HepG2 (cell line): ENCODE measurements at regions not wholly inside any gene's neighbourhood (a gene's known extent, or its start where the extent isn't known, plus 50 kb on each side); places are given as distances from the start of the nearest gene placed in this dataset.
A peak's percentile ranks its signal among the peaks of the same experiment; 100 is the strongest.

ENCODE experiments used
- ATAC-seq: fragments of 200-7000 bp; cut with Tn5 transposase; 3 replicates; pipeline ENCODE4 v1.9.1; 2020; ENCODE audit warnings: mild to moderate bottlenecking, moderate library complexity
- BruUV-seq: library from RNA; stranded (reverse); fragments of 400-500 nt; replicated peaks from 2 replicates; lab custom pipeline; 2021; lab: Mats Ljungman, UMichigan
- CTCF ChIA-PET: fragments of 300-600 bp; formaldehyde crosslinking; extraction: SDS; loops from one replicate; lab custom pipeline; 2021; ENCODE audit warnings: low total read pairs, inconsistent platforms, low intra/inter-chr PET ratio; lab: Yijun Ruan, JAX
- POLR2A ChIA-PET: fragments of 350-600 bp; sonication (Branson Sonifier 250); formaldehyde crosslinking; loops from one replicate; lab custom pipeline; 2020; ENCODE audit warnings: antibody characterized with exemption, inconsistent platforms; lab: Yijun Ruan, JAX
- DNase-seq: peaks from one replicate; pipeline ENCODE4 v3.0.0-alpha.2; 2015; ENCODE audit warnings: low spot score
- FAIRE-seq: peaks from 3 replicates; lab custom pipeline; 2011; peaks lifted over from hg19 to GRCh38; lab: Jason Lieb, UNC
- H2AFZ ChIP-seq: one replicate; pipeline ENCODE4 v1.6.1; 2011; ENCODE audit warnings: low read length, inconsistent platforms
- H3K27ac ChIP-seq: fragments of 300-600 bp; 3 replicates; pipeline ENCODE4 v1.8.0; 2011; ENCODE audit warnings: mixed run types, mild to moderate bottlenecking, mixed read lengths, low read length, inconsistent platforms; ENCODE audit not compliant: insufficient read depth; ENCODE audit errors: extremely low read length
- H3K27me3 ChIP-seq, 2 experiments: fragments of 200-600 bp in 1 of 2; 2 replicates in 1 of 2; 3 replicates in 1 of 2; pipeline versions ENCODE4 v1.6.0 to v1.8.0; 2011; ENCODE audit warnings: low read length in 2 of 2, mild to moderate bottlenecking in 2 of 2, moderate library complexity in 2 of 2, inconsistent platforms in 1 of 2; ENCODE audit not compliant: insufficient read depth in 2 of 2, control insufficient read depth in 1 of 2
- H3K36me3 ChIP-seq, 2 experiments: fragments of 200-600 bp in 1 of 2; replicated peaks in 1 of 2; 2 replicates in 1 of 2; 3 replicates in 1 of 2; pipeline versions ENCODE4 v1.5.1 to v1.8.0; 2011; ENCODE audit warnings: low read length in 2 of 2, inconsistent platforms in 1 of 2; ENCODE audit not compliant: insufficient read depth in 2 of 2, control insufficient read depth in 1 of 2
- H3K4me1 ChIP-seq: 2 replicates; pipeline ENCODE4 v1.5.1; 2012; ENCODE audit warnings: low read length, inconsistent platforms; ENCODE audit not compliant: insufficient read depth
- H3K4me2 ChIP-seq: 2 replicates; pipeline ENCODE4 v1.6.0; 2011; ENCODE audit warnings: low read depth, low read length, inconsistent platforms
- H3K4me3 ChIP-seq, 3 experiments: fragments of 200-600 bp in 1 of 3; sonication (generic), shearing (Covaris generic) in 1 of 3; replicated peaks in 1 of 3; 2 replicates each; pipeline ENCODE4 v1.5.1; 2011 to 2016; ENCODE audit warnings: low read length in 3 of 3, inconsistent platforms in 2 of 3, low read depth in 2 of 3, mild to moderate bottlenecking in 2 of 3, control low read depth in 1 of 3, mixed read lengths in 1 of 3; ENCODE audit not compliant: insufficient read depth in 1 of 3
- H3K79me2 ChIP-seq: one replicate; pipeline ENCODE4 v1.6.1; 2011; ENCODE audit warnings: low read length, inconsistent platforms; ENCODE audit not compliant: insufficient read depth
- H3K9ac ChIP-seq: 2 replicates; pipeline ENCODE4 v1.6.0; 2011; ENCODE audit warnings: mild to moderate bottlenecking, low read depth, low read length, inconsistent platforms; ENCODE audit not compliant: insufficient read depth
- H3K9me3 ChIP-seq: 2 replicates; pipeline ENCODE4 v1.5.1; 2012; ENCODE audit warnings: mild to moderate bottlenecking, low read length
- H4K20me1 ChIP-seq: 2 replicates; pipeline ENCODE4 v1.6.0; 2011; ENCODE audit warnings: inconsistent platforms, mild to moderate bottlenecking, low read length, moderate library complexity; ENCODE audit not compliant: insufficient read depth
- AGO1 ChIP-seq: fragments of 200-400 bp; formaldehyde crosslinking; IDR thresholded peaks from 2 replicates; pipeline ENCODE4 v1.6.1; 2017; ENCODE audit warnings: mild to moderate bottlenecking, low read depth, low read length, moderate library complexity; ENCODE audit not compliant: poor library complexity, severe bottlenecking
- ATF7 ChIP-seq, 2 experiments: fragments of 450-650 bp in 1 of 2; sonication (generic) in 1 of 2; formaldehyde crosslinking in 1 of 2; IDR thresholded peaks; 2 replicates each; pipeline versions ENCODE4 v1.4.0 to v1.6.1; 2016 to 2020; ENCODE audit warnings: antibody characterized with exemption in 1 of 2, mild to moderate bottlenecking in 1 of 2, missing genetic modification reagents in 1 of 2
- CCDC6 ChIP-seq: sonication (generic); formaldehyde crosslinking; IDR thresholded peaks from 2 replicates; pipeline ENCODE4 v1.8.1; 2022; ENCODE audit warnings: mild to moderate bottlenecking, missing genetic modification reagents, moderate library complexity
- CREB1 ChIP-seq, 2 experiments: fragments of 450-650 bp in 1 of 2; IDR thresholded peaks; 2 replicates each; pipeline ENCODE4 v1.6.1; 2016 to 2017; ENCODE audit warnings: control low read depth in 1 of 2, mild to moderate bottlenecking in 1 of 2, missing compliant biosample characterization in 1 of 2, missing genetic modification characterization in 1 of 2
- ELF1 ChIP-seq: sonication (generic); formaldehyde crosslinking; IDR thresholded peaks from 2 replicates; pipeline ENCODE4 v1.4.0; 2020; ENCODE audit warnings: missing genetic modification reagents
- FIP1L1 ChIP-seq: fragments of 200-400 bp; formaldehyde crosslinking; IDR thresholded peaks from 2 replicates; pipeline ENCODE4 v1.6.1; 2018; ENCODE audit warnings: low read depth, mild to moderate bottlenecking, low read length, moderate library complexity, borderline replicate concordance; ENCODE audit not compliant: insufficient read depth
- GMEB2 ChIP-seq: IDR thresholded peaks from 2 replicates; pipeline ENCODE4 v1.6.1; 2016; ENCODE audit warnings: missing biosample characterization, missing genetic modification reagents, low read depth
- HDAC2 ChIP-seq: sonication (generic); formaldehyde crosslinking; IDR thresholded peaks from 2 replicates; pipeline ENCODE4 v1.4.0; 2020; ENCODE audit warnings: missing genetic modification reagents
- NFIB ChIP-seq: sonication (generic); formaldehyde crosslinking; IDR thresholded peaks from 2 replicates; pipeline ENCODE4 v1.9.0; 2021; ENCODE audit warnings: missing genetic modification reagents, mild to moderate bottlenecking, borderline replicate concordance
- RXRA ChIP-seq: sonication (generic); formaldehyde crosslinking; IDR thresholded peaks from 2 replicates; pipeline ENCODE4 v1.5.1; 2020; ENCODE audit warnings: missing genetic modification reagents
- ZNF564 ChIP-seq: sonication (generic); formaldehyde crosslinking; IDR thresholded peaks from 2 replicates; pipeline ENCODE4 v1.8.1; 2023; ENCODE audit warnings: mild to moderate bottlenecking, missing genetic modification reagents
- ZSCAN12 ChIP-seq: sonication (generic); formaldehyde crosslinking; IDR thresholded peaks from 2 replicates; pipeline ENCODE4 v1.9.0; 2021; ENCODE audit warnings: mild to moderate bottlenecking, missing genetic modification reagents
- WGBS: methylation state at CpG from one replicate; pipeline ENCODE4 v1.1.6; 2017; ENCODE audit warnings: low lambda C conversion rate; 5-methylcytosine and 5-hydroxymethylcytosine counted together
- in situ Hi-C: cut with HindIII; loops from 2 replicates; pipeline ENCODE4 v1.10.0; 2017; ENCODE audit warnings: low pct_unique_long_range_greater_than_20kb; ENCODE audit not compliant: extremely low pct_ligation_motif_present
- intact Hi-C: fragments of 100-400 bp; cut with micrococcal nuclease; formaldehyde crosslinking; loops from one replicate; pipeline ENCODE4 v1.10.0; 2022; ENCODE audit not compliant: unreplicated experiment

- TF ChIP-seq NFIB: no peak
- TF ChIP-seq RXRA (CRISPR knock-in tag): no peak
- TF ChIP-seq ZSCAN12 (CRISPR knock-in tag): no peak
- TF ChIP-seq AGO1: no peak
- TF ChIP-seq, all 625 proteins: peak for 0
Observed at GRCh38 chrX:33721927-33722326, 410.2 kb downstream of the FAM47A start (continued).

- FAIRE-seq: no peak
- Histone ChIP-seq H3K9me3 (peaks cover 10% of the 10 kb centered on the region), H3K27ac (no peak overlapping the region), H3K27me3 (no peaks in the 10 kb centered on the region), H3K4me1 (no peaks in the 10 kb centered on the region), H3K79me2 (no peaks in the 10 kb centered on the region), H3K36me3 (no peaks in the 10 kb centered on the region), H3K9ac (no peak overlapping the region), H4K20me1 (no peaks in the 10 kb centered on the region), H2AFZ (no peak overlapping the region), H3K4me2 (no peak overlapping the region), H3K4me3 (no peak overlapping the region)
- in situ Hi-C loops (no loop called here), intact Hi-C loops (no loop called here)
- no TSS peak for BruUV-seq
- TF ChIP-seq CREB1 (IDR thresholded peaks at IDR 0.05) (peak; percentile 83), CREB1 (CRISPR knock-in tag; IDR thresholded peaks at IDR 0.05) (no peak), CCDC6 (CRISPR knock-in tag) (no peak), ELF1 (CRISPR knock-in tag) (no peak), ATF7 (IDR thresholded peaks at IDR 0.05) (peak; percentile 95), ATF7 (CRISPR knock-in tag; IDR thresholded peaks at IDR 0.05) (no peak), ZNF564 (CRISPR knock-in tag) (no peak), FIP1L1 (no peak), GMEB2 (CRISPR knock-in tag) (no peak), HDAC2 (no peak)
- no peak for DNase-seq
- ChIA-PET POLR2A (no interaction called here), CTCF (no interaction called here)
- 0% methylated on average over 1 of the region's 1 CpG for WGBS
- ATAC-seq: no peak
Observed at GRCh38 chrX:33686105-33686504, 446.0 kb downstream of the FAM47A start.
